ENCODE measurements at regions not wholly inside any gene's neighbourhood (a gene's known extent, or its start where the extent isn't known, plus 50 kb on each side); places are given as distances from the start of the nearest gene placed in this dataset.

GRCh38 chr9:84393266-84393950, 52.9 kb upstream of the SLC28A3 start:
- Histone ChIP-seq H3K27me3 (peaks cover 0 to 43% (median 0%) of the 10 kb centered on the region in 4 donors), H3K27ac (no peak overlapping the region), H3K36me3 (no peaks in the 10 kb centered on the region), H3K9me3 (no peaks in the 10 kb centered on the region), H3K4me1 (peaks cover 0 to 16% (median 0%) of the 10 kb centered on the region in 3 donors), H3K4me3 (no peak overlapping the region)
- WGBS, 2 donors, result 88 to 92% methylated on average over 10 to 11 of the region's 24 CpGs
- intact Hi-C loops (cut with DNase I), result loop anchor here (10.0 kb wide), 2 partner anchors 871 to 1221 kb away; no protein-coding TSS in a partner anchor
- DNase-seq, result no peak
- no peak for TF ChIP-seq CTCF (IDR thresholded peaks at IDR 0.05)
- no peak for TF ChIP-seq POLR2A (IDR thresholded peaks at IDR 0.05)

- no peak overlapping the region for H3K4me3 ChIP-seq
- TF ChIP-seq CTCF (IDR thresholded peaks at IDR 0.05) (no peak), POLR2A (IDR thresholded peaks at IDR 0.05) (no peak)
- H3K4me1 ChIP-seq, result peaks cover 0 to 16% (median 0%) of the 10 kb centered on the region in 3 donors
- intact Hi-C loops (cut with DNase I), result loop anchor here (10.0 kb wide), 2 partner anchors 871 to 1221 kb away; no protein-coding TSS in a partner anchor
- H3K9me3 ChIP-seq, result no peaks in the 10 kb centered on the region
- WGBS, 2 donors, result 67 to 79% methylated on average over 3 of the region's 3 CpGs
- no peak overlapping the region for H3K27ac ChIP-seq
- no peak for DNase-seq
- H3K27me3 ChIP-seq, result peaks cover 0 to 43% (median 0%) of the 10 kb centered on the region in 4 donors
- no peaks in the 10 kb centered on the region for H3K36me3 ChIP-seq
These were observed 53.5 kb upstream of the SLC28A3 start for GRCh38 chr9:84394036-84394435.

GRCh38 chr9:84397151-84397728, 56.7 kb upstream of the SLC28A3 start:
- intact Hi-C loops (cut with DNase I), result loop anchor here (10.0 kb wide), 2 partner anchors 868 to 1218 kb away; no protein-coding TSS in a partner anchor
- Histone ChIP-seq H3K4me3 (no peak overlapping the region), H3K27me3 (peaks cover 0 to 37% (median 0%) of the 10 kb centered on the region in 4 donors), H3K9me3 (no peaks in the 10 kb centered on the region), H3K36me3 (no peaks in the 10 kb centered on the region), H3K27ac (no peak overlapping the region), H3K4me1 (peaks cover 0 to 11% (median 0%) of the 10 kb centered on the region in 3 donors)
- 0 to 52% methylated on average over 4 to 11 of the region's 13 CpGs for WGBS, 2 donors
- TF ChIP-seq CTCF (IDR thresholded peaks at IDR 0.05) (peak; percentile 71 to 95 (median 90)), POLR2A (IDR thresholded peaks at IDR 0.05) (no peak)
- DNase-seq, result no peak

GRCh38 chr9:84397822-84398221, 57.3 kb upstream of the SLC28A3 start:
- TF ChIP-seq CTCF (IDR thresholded peaks at IDR 0.05), result no peak
- no peak for TF ChIP-seq POLR2A (IDR thresholded peaks at IDR 0.05)
- WGBS, 2 donors, result 43 to 68% methylated on average over 3 to 8 of the region's 8 CpGs
- intact Hi-C loops (cut with DNase I), result loop anchor here (10.0 kb wide), 2 partner anchors 867 to 1217 kb away; no protein-coding TSS in a partner anchor

GRCh38 chr9:84402517-84402916, 62.0 kb upstream of the SLC28A3 start:
- WGBS, 2 donors, result 85 to 94% methylated on average over 4 of the region's 4 CpGs
- no peak for DNase-seq
- intact Hi-C loops (cut with DNase I), result no loop called here
- Histone ChIP-seq H3K4me3 (no peak overlapping the region), H3K27me3 (no peaks in the 10 kb centered on the region), H3K4me1 (peaks cover 0 to 7% (median 0%) of the 10 kb centered on the region in 3 donors), H3K36me3 (no peaks in the 10 kb centered on the region), H3K9me3 (no peaks in the 10 kb centered on the region), H3K27ac (no peak overlapping the region)
- TF ChIP-seq POLR2A (IDR thresholded peaks at IDR 0.05) (no peak), CTCF (IDR thresholded peaks at IDR 0.05) (no peak)

More at GRCh38 chr9:84397822-84398221, 57.3 kb upstream of the SLC28A3 start:
- no peaks in the 10 kb centered on the region for H3K36me3 ChIP-seq
- H3K4me1 ChIP-seq, result peaks cover 0 to 11% (median 0%) of the 10 kb centered on the region in 3 donors
- no peak overlapping the region for H3K27ac ChIP-seq
- DNase-seq, result no peak
- no peaks in the 10 kb centered on the region for H3K9me3 ChIP-seq
- H3K27me3 ChIP-seq, result peaks cover 0 to 32% (median 0%) of the 10 kb centered on the region in 4 donors
- no peak overlapping the region for H3K4me3 ChIP-seq

Measured in esophagus squamous epithelium (tissue), 5 donors.